Esophagus squamous epithelium (tissue), 4 donors: ENCODE measurements at regions not wholly inside any gene's neighbourhood (a gene's known extent, or its start where the extent isn't known, plus 50 kb on each side); places are given as distances from the start of the nearest gene placed in this dataset.

Experiments used
- POLR2A ChIP-seq, 4 donors: fragments of 450-650 bp; IDR thresholded peaks; one replicate each; pipeline ENCODE4 v1.6.1; 2017; ENCODE audit warnings: antibody characterized with exemption in 4 of 4, mild to moderate bottlenecking in 4 of 4, moderate library complexity in 3 of 4
- TF ChIP-seq, protein P1 (sequence below), 6 experiments: fragments of 450-650 bp in 4 of 6; fragments of 200-600 bp in 2 of 6; sonication (generic) in 2 of 6; IDR thresholded peaks; one replicate each; pipeline ENCODE4 v1.5.1; 2016 to 2019; ENCODE audit warnings: antibody characterized with exemption in 6 of 6, mild to moderate bottlenecking in 4 of 6, moderate library complexity in 4 of 6

DNA sequence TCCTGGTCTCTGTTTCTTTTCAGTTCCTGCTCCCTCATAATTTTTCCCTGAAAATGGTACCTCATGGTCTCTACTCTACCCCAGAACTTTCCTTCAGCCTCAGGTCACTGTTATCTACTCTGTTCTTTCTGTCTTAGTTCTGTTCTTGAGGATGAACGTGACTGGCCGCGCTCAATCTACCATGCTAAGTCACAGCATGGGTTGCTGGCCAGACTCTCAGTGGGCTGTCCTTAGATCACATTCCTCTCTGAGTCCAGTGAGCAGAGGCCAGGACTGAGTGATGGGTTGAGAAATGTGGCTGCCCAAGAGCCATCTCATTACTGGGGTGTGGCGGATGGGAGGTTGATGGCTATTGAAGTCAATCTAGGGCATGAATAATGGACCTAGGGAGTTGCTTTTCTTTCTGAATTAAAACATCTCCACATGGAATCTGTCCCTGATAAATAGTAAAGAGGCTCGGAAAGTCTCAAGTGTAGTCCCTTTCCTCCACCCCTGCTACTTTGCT is 164.0 kb upstream of the DTNBP1 start:
- TF ChIP-seq, protein P1, sequence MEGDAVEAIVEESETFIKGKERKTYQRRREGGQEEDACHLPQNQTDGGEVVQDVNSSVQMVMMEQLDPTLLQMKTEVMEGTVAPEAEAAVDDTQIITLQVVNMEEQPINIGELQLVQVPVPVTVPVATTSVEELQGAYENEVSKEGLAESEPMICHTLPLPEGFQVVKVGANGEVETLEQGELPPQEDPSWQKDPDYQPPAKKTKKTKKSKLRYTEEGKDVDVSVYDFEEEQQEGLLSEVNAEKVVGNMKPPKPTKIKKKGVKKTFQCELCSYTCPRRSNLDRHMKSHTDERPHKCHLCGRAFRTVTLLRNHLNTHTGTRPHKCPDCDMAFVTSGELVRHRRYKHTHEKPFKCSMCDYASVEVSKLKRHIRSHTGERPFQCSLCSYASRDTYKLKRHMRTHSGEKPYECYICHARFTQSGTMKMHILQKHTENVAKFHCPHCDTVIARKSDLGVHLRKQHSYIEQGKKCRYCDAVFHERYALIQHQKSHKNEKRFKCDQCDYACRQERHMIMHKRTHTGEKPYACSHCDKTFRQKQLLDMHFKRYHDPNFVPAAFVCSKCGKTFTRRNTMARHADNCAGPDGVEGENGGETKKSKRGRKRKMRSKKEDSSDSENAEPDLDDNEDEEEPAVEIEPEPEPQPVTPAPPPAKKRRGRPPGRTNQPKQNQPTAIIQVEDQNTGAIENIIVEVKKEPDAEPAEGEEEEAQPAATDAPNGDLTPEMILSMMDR (IDR thresholded peaks at IDR 0.05), result no peak
- TF ChIP-seq POLR2A (IDR thresholded peaks at IDR 0.05), result no peak
